Astrocyte (in vitro differentiated cells and primary cell): ENCODE measurements at regions not wholly inside any gene's neighbourhood (a gene's known extent, or its start where the extent isn't known, plus 50 kb on each side); places are given as distances from the start of the nearest gene placed in this dataset.

Source experiments
- DNase-seq: peaks from one replicate; pipeline ENCODE4 v3.0.0-alpha.2; 2010; ENCODE audit warnings: low read depth
- FAIRE-seq: peaks from 2 replicates; lab custom pipeline; 2011; peaks lifted over from hg19 to GRCh38; lab: Jason Lieb, UNC
- H2AFZ ChIP-seq: 2 replicates; pipeline ENCODE4 v1.6.0; 2012; ENCODE audit warnings: low read depth, low read length, inconsistent platforms
- H3K27ac ChIP-seq: 2 replicates; pipeline ENCODE4 v1.5.1; 2011; ENCODE audit warnings: low read depth, low read length, inconsistent platforms
- H3K27me3 ChIP-seq: 2 replicates; pipeline ENCODE4 v1.6.0; 2011; ENCODE audit warnings: low read length, inconsistent platforms; ENCODE audit not compliant: insufficient read depth
- H3K36me3 ChIP-seq: 2 replicates; pipeline ENCODE4 v1.5.1; 2011; ENCODE audit warnings: low read length, inconsistent platforms; ENCODE audit not compliant: insufficient read depth
- H3K4me1 ChIP-seq: 2 replicates; pipeline ENCODE4 v1.5.1; 2011; ENCODE audit warnings: low read length, inconsistent platforms; ENCODE audit not compliant: insufficient read depth
- H3K4me2 ChIP-seq: 2 replicates; pipeline ENCODE4 v1.6.0; 2012; ENCODE audit warnings: low read length, inconsistent platforms
- H3K4me3 ChIP-seq: 2 replicates; pipeline ENCODE4 v1.5.1; 2011; ENCODE audit warnings: low read depth, mild to moderate bottlenecking, low read length, inconsistent platforms; ENCODE audit not compliant: insufficient read depth
- H3K79me2 ChIP-seq: 2 replicates; pipeline ENCODE4 v1.6.0; 2012; ENCODE audit warnings: mild to moderate bottlenecking, low read length, inconsistent platforms; ENCODE audit not compliant: insufficient read depth
- H3K9ac ChIP-seq: 2 replicates; pipeline ENCODE4 v1.6.0; 2012; ENCODE audit warnings: mild to moderate bottlenecking, low read length, inconsistent platforms
- H3K9me3 ChIP-seq: 2 replicates; pipeline ENCODE4 v1.5.1; 2012; ENCODE audit warnings: low read depth, mild to moderate bottlenecking, low read length, inconsistent platforms; ENCODE audit not compliant: insufficient read depth
- H4K20me1 ChIP-seq: 2 replicates; pipeline ENCODE4 v1.6.0; 2012; ENCODE audit warnings: low read length, inconsistent platforms; ENCODE audit not compliant: insufficient read depth
- H3K27ac Mint-ChIP-seq: one replicate; pipeline ENCODE4 v1.8.0; 2021; ENCODE audit warnings: mild to moderate bottlenecking, mixed read lengths; ENCODE audit not compliant: unreplicated experiment
- H3K27me3 Mint-ChIP-seq: one replicate; pipeline ENCODE4 v1.8.0; 2021; ENCODE audit warnings: low read depth, mixed read lengths; ENCODE audit not compliant: unreplicated experiment
- H3K36me3 Mint-ChIP-seq: one replicate; pipeline ENCODE4 v1.8.0; 2021; ENCODE audit warnings: low read depth, mixed read lengths; ENCODE audit not compliant: unreplicated experiment
- H3K4me1 Mint-ChIP-seq: one replicate; pipeline ENCODE4 v1.8.0; 2021; ENCODE audit warnings: low read depth, mixed read lengths; ENCODE audit not compliant: unreplicated experiment
- H3K4me3 Mint-ChIP-seq: one replicate; pipeline ENCODE4 v1.8.0; 2021; ENCODE audit warnings: mild to moderate bottlenecking, moderate library complexity, mixed read lengths; ENCODE audit not compliant: unreplicated experiment
- H3K9me3 Mint-ChIP-seq: one replicate; pipeline ENCODE4 v1.8.0; 2021; ENCODE audit warnings: mild to moderate bottlenecking, mixed read lengths; ENCODE audit not compliant: unreplicated experiment
- CTCF ChIP-seq: IDR thresholded peaks from 2 replicates; pipeline ENCODE4 v1.5.1; 2011; ENCODE audit warnings: low read depth, mild to moderate bottlenecking, inconsistent platforms, low read length, moderate library complexity; ENCODE audit not compliant: insufficient read depth
- EZH2 ChIP-seq: IDR thresholded peaks from 2 replicates; pipeline ENCODE4 v1.6.1; 2012; ENCODE audit warnings: mild to moderate bottlenecking, low read length, inconsistent platforms; ENCODE audit not compliant: insufficient read depth

GRCh38 chr10:117746541-117747448 lies 204.2 kb downstream of the EMX2 start:
- no peak overlapping the region for H3K4me3 ChIP-seq
- H3K4me1 ChIP-seq = no peaks in the 10 kb centered on the region
- TF ChIP-seq EZH2 (no peak), CTCF (no peak)
- no peak overlapping the region for H3K27ac Mint-ChIP-seq
- no peak overlapping the region for H3K27ac ChIP-seq
- H3K4me2 ChIP-seq = no peak overlapping the region
- FAIRE-seq (no peak), DNase-seq (no peak)
- H3K4me1 Mint-ChIP-seq = no peaks in the 10 kb centered on the region
- peaks cover 3% of the 10 kb centered on the region for H3K27me3 ChIP-seq
- no peaks in the 10 kb centered on the region for H4K20me1 ChIP-seq
- H3K27me3 Mint-ChIP-seq = peaks cover 39% of the 10 kb centered on the region
- no peaks in the 10 kb centered on the region for H3K36me3 ChIP-seq
- H3K4me3 Mint-ChIP-seq = no peak overlapping the region
- H3K36me3 Mint-ChIP-seq = peaks cover 2% of the 10 kb centered on the region
- H3K9me3 Mint-ChIP-seq = no peaks in the 10 kb centered on the region
- H3K9ac ChIP-seq = no peak overlapping the region
- H3K79me2 ChIP-seq = no peaks in the 10 kb centered on the region
- H2AFZ ChIP-seq = no peak overlapping the region
- no peaks in the 10 kb centered on the region for H3K9me3 ChIP-seq

GRCh38 chr10:117747636-117748035 lies 205.1 kb downstream of the EMX2 start:
- Mint-ChIP-seq H3K27ac (no peak overlapping the region), H3K9me3 (no peaks in the 10 kb centered on the region), H3K4me1 (no peaks in the 10 kb centered on the region), H3K36me3 (peaks cover 2% of the 10 kb centered on the region), H3K4me3 (no peak overlapping the region), H3K27me3 (peaks cover 33% of the 10 kb centered on the region)
- H2AFZ ChIP-seq = no peak overlapping the region
- no peaks in the 10 kb centered on the region for H3K4me1 ChIP-seq
- no peak overlapping the region for H3K4me2 ChIP-seq
- H3K4me3 ChIP-seq = no peak overlapping the region
- no peaks in the 10 kb centered on the region for H4K20me1 ChIP-seq
- H3K27ac ChIP-seq = no peak overlapping the region
- no peaks in the 10 kb centered on the region for H3K36me3 ChIP-seq
- no peak overlapping the region for H3K9ac ChIP-seq
- DNase-seq (no peak), FAIRE-seq (no peak)
- H3K27me3 ChIP-seq = peaks cover 3% of the 10 kb centered on the region
- TF ChIP-seq CTCF (no peak), EZH2 (no peak)
- H3K79me2 ChIP-seq = no peaks in the 10 kb centered on the region
- no peaks in the 10 kb centered on the region for H3K9me3 ChIP-seq

- DNase-seq (no peak), FAIRE-seq (no peak)
- Histone ChIP-seq H3K36me3 (no peaks in the 10 kb centered on the region), H3K27me3 (peaks cover 3% of the 10 kb centered on the region), H3K4me3 (no peak overlapping the region), H3K27ac (no peak overlapping the region), H3K4me1 (no peaks in the 10 kb centered on the region), H3K79me2 (no peaks in the 10 kb centered on the region), H3K9me3 (no peaks in the 10 kb centered on the region), H4K20me1 (no peaks in the 10 kb centered on the region), H3K4me2 (no peak overlapping the region), H3K9ac (no peak overlapping the region), H2AFZ (no peak overlapping the region)
- Mint-ChIP-seq H3K9me3 (no peaks in the 10 kb centered on the region), H3K4me1 (no peaks in the 10 kb centered on the region), H3K4me3 (no peak overlapping the region), H3K27ac (no peak overlapping the region), H3K27me3 (peaks cover 29% of the 10 kb centered on the region), H3K36me3 (peaks cover 2% of the 10 kb centered on the region)
- TF ChIP-seq CTCF (no peak), EZH2 (no peak)
These were observed 205.5 kb downstream of the EMX2 start for GRCh38 chr10:117748058-117748457.
